GM12892 (cell line): ENCODE measurements at regions not wholly inside any gene's neighbourhood (a gene's known extent, or its start where the extent isn't known, plus 50 kb on each side); places are given as distances from the start of the nearest gene placed in this dataset.
"Not testable (repeated sequence)": the region's sequence is repeated elsewhere in the genome, so short reads cannot be mapped to it uniquely, and the experiment has no call there.

Source experiments
- DNase-seq: peaks from one replicate; pipeline ENCODE4 v3.0.0; 2011; ENCODE audit not compliant: insufficient read length
- FAIRE-seq: peaks from 2 replicates; lab custom pipeline; 2011; peaks lifted over from hg19 to GRCh38; lab: Jason Lieb, UNC
- POLR2A ChIP-seq: IDR thresholded peaks from 2 replicates; pipeline ENCODE4 v1.6.1; 2011; ENCODE audit warnings: low read depth, low read length, control low read depth
- POLR2AphosphoS5 ChIP-seq: IDR thresholded peaks from 2 replicates; pipeline ENCODE4 v1.6.1; 2011; ENCODE audit warnings: low read depth, low read length, control low read depth
- TAF1 ChIP-seq: IDR thresholded peaks from 2 replicates; pipeline ENCODE4 v1.6.1; 2011; ENCODE audit warnings: low read depth, mild to moderate bottlenecking, control low read depth, low read length, borderline replicate concordance

- FAIRE-seq = no peak
- DNase-seq = no peak
- TF ChIP-seq POLR2AphosphoS5 = no peak
- no peak for TF ChIP-seq POLR2A
- TF ChIP-seq TAF1 = no peak
Observed at GRCh38 chr16:22719945-22720344, 94.0 kb upstream of the HS3ST2 start.

- TF ChIP-seq POLR2AphosphoS5 (no peak), TAF1 (no peak), POLR2A (no peak)
- DNase-seq = no peak
- no peak for FAIRE-seq
Observed at GRCh38 chr16:22721511-22722100, 92.4 kb upstream of the HS3ST2 start.

GRCh38 chr16:22722551-22723541, 91.1 kb upstream of the HS3ST2 start:
- FAIRE-seq, DNase-seq: not testable (repeated sequence)

GRCh38 chr16:22726868-22727267, 87.1 kb upstream of the HS3ST2 start:
- FAIRE-seq (no peak), DNase-seq (no peak)
- TF ChIP-seq TAF1 (no peak), POLR2A (no peak), POLR2AphosphoS5 (no peak)

- FAIRE-seq = no peak
- DNase-seq = no peak
- no peak for TF ChIP-seq POLR2AphosphoS5
- TF ChIP-seq TAF1 = no peak
- TF ChIP-seq POLR2A = no peak
Observed at GRCh38 chr16:22727285-22728166, 86.4 kb upstream of the HS3ST2 start.

GRCh38 chr16:22728167-22728836, 85.7 kb upstream of the HS3ST2 start:
- TF ChIP-seq TAF1 = no peak
- TF ChIP-seq POLR2A = no peak
- TF ChIP-seq POLR2AphosphoS5 = no peak
- DNase-seq (no peak), FAIRE-seq (no peak)

GRCh38 chr16:22732400-22732799, 81.6 kb upstream of the HS3ST2 start:
- no peak for FAIRE-seq
- DNase-seq = no peak
- TF ChIP-seq TAF1 (no peak), POLR2A (no peak), POLR2AphosphoS5 (no peak)

- no peak for DNase-seq
- FAIRE-seq = no peak
- TF ChIP-seq POLR2AphosphoS5 (no peak), TAF1 (no peak), POLR2A (no peak)
Observed at GRCh38 chr16:22732959-22733358, 81.0 kb upstream of the HS3ST2 start.

- no peak for DNase-seq
- no peak for TF ChIP-seq POLR2AphosphoS5
- no peak for TF ChIP-seq TAF1
- TF ChIP-seq POLR2A = no peak
- FAIRE-seq = no peak
Observed at GRCh38 chr16:22734368-22734767, 79.6 kb upstream of the HS3ST2 start.

- no peak for TF ChIP-seq POLR2AphosphoS5
- no peak for TF ChIP-seq POLR2A
- TF ChIP-seq TAF1 = no peak
- no peak for FAIRE-seq
- DNase-seq = no peak
Observed at GRCh38 chr16:22736791-22737190, 77.2 kb upstream of the HS3ST2 start.
